T-helper 2 cell treated with Interferon-gamma antibody and Interleukin-4, amounts not matched to agents 100 ng/mL and 5 ng/mL, for 36 hours (primary cell): ENCODE measurements at regions not wholly inside any gene's neighbourhood (a gene's known extent, or its start where the extent isn't known, plus 50 kb on each side); places are given as distances from the start of the nearest gene placed in this dataset.
"Not testable (repeated sequence)": the region's sequence is repeated elsewhere in the genome, so short reads cannot be mapped to it uniquely, and the experiment has no call there.

Experiments used
- intact Hi-C: fragments of 100-400 bp; cut with micrococcal nuclease; formaldehyde crosslinking; loops from one replicate; pipeline ENCODE4 v1.15.1; 2023

- intact Hi-C loops: no loop called here
These were observed 298.6 kb downstream of the C6orf118 start for GRCh38 chr6:165010556-165011535.

- intact Hi-C loops: no loop called here
These were observed 300.4 kb downstream of the C6orf118 start for GRCh38 chr6:165008971-165009370.

GRCh38 chr6:165002866-165003265 lies 306.5 kb downstream of the C6orf118 start:
- intact Hi-C loops: no loop called here

GRCh38 chr6:165002358-165002757 lies 307.0 kb downstream of the C6orf118 start:
- intact Hi-C loops: no loop called here

- intact Hi-C loops: no loop called here
These were observed 307.8 kb downstream of the C6orf118 start for GRCh38 chr6:165001502-165002157.

- intact Hi-C loops: no loop called here
These were observed 311.1 kb downstream of the C6orf118 start for GRCh38 chr6:164998297-164998696.

GRCh38 chr6:164996838-164997237 lies 312.6 kb downstream of the C6orf118 start:
- intact Hi-C loops: no loop called here

- intact Hi-C loops: no loop called here
These were observed 317.8 kb downstream of the C6orf118 start for GRCh38 chr6:164991573-164991972.

- intact Hi-C loops: no loop called here
These were observed 318.5 kb downstream of the C6orf118 start for GRCh38 chr6:164990901-164991300.

GRCh38 chr6:164982389-164982788 lies 327.0 kb downstream of the C6orf118 start:
- intact Hi-C loops: loop anchor here (10.0 kb wide), 1 partner anchor 618 kb away; no protein-coding TSS in a partner anchor

GRCh38 chr6:164967102-164967501 lies 342.3 kb downstream of the C6orf118 start:
- intact Hi-C loops: no loop called here

GRCh38 chr6:164962805-164963204 lies 346.6 kb downstream of the C6orf118 start:
- intact Hi-C loops: no loop called here

GRCh38 chr6:164947164-164947563 lies 362.2 kb downstream of the C6orf118 start:
- intact Hi-C loops: no loop called here

- intact Hi-C loops: no loop called here
These were observed 367.1 kb downstream of the C6orf118 start for GRCh38 chr6:164942271-164942670.

GRCh38 chr6:164933238-164933794 lies 376.1 kb downstream of the C6orf118 start:
- intact Hi-C loops: not testable (repeated sequence)

GRCh38 chr6:164929408-164929977 lies 379.9 kb downstream of the C6orf118 start:
- intact Hi-C loops: loop anchor here (10.0 kb wide), 1 partner anchor 1765 kb away; no protein-coding TSS in a partner anchor

- intact Hi-C loops: loop anchor here (10.0 kb wide), 1 partner anchor 1764 kb away; no protein-coding TSS in a partner anchor
These were observed 380.5 kb downstream of the C6orf118 start for GRCh38 chr6:164928728-164929407.

GRCh38 chr6:164928057-164928727 lies 381.2 kb downstream of the C6orf118 start:
- intact Hi-C loops: loop anchor here (10.0 kb wide), 1 partner anchor 1763 kb away; no protein-coding TSS in a partner anchor

GRCh38 chr6:164927288-164928056 lies 381.9 kb downstream of the C6orf118 start:
- intact Hi-C loops: loop anchor here (10.0 kb wide), 1 partner anchor 1763 kb away; no protein-coding TSS in a partner anchor
